ENCODE measurements at regions not wholly inside any gene's neighbourhood (a gene's known extent, or its start where the extent isn't known, plus 50 kb on each side); places are given as distances from the start of the nearest gene placed in this dataset.

DNA sequence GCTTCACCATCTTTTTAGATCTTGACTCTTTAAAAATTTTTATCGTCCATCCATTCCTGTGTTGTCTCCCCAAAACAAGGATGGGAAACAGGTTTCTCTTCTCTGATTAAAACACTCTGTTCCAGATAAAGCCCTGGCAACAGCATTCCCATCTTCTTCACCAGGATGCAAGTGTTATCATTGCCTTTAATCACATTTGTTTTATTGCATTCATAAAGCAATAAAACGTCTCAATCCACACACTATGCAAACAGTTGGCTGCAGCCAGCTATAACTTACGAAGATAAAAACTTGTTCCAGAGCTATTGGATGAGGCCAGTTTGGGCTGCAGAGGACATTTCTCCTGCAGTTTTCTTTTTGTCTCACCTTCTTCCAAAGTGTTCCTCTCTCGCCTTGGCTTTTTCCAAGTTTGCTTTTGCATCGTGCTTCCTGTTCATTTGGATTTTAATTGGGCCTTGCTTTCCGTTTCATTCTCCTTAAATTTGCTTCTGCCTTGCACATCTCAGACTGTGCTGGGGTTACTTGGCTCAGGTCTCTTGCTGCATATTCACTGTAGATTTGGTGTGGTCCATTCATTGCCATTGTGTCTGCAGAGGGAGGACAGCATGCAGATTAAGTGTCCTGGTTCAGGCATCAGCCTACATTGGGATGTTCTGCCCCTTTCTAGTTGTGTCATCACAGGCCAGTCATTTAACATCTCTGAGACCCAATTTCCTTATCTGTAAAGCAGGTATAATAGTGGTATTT, 136.5 kb upstream of the LIFR start:
- TF ChIP-seq POLR2A (IDR thresholded peaks at IDR 0.05; ENCODE audit: low read depth) (no peak), POLR2AphosphoS5 (IDR thresholded peaks at IDR 0.05) (no peak), CTCF (IDR thresholded peaks at IDR 0.05) (no peak)

Measured in esophagus muscularis mucosa (tissue), 3 donors.